Karpas-422 (cell line): ENCODE measurements at regions not wholly inside any gene's neighbourhood (a gene's known extent, or its start where the extent isn't known, plus 50 kb on each side); places are given as distances from the start of the nearest gene placed in this dataset.

Source experiments
- DNase-seq: peaks from one replicate; pipeline ENCODE4 v3.0.0-alpha.2; 2015
- H2AFZ ChIP-seq: fragments of 200-600 bp; sonication (generic); 2 replicates; pipeline ENCODE4 v1.6.1; 2014; ENCODE audit warnings: antibody characterized with exemption, low read length, mixed read lengths
- H3K27ac ChIP-seq: fragments of 200-600 bp; sonication (generic); 2 replicates; pipeline ENCODE4 v1.5.1; 2014; ENCODE audit warnings: mild to moderate bottlenecking, low read length, moderate library complexity
- H3K27me3 ChIP-seq: fragments of 200-600 bp; sonication (generic); 2 replicates; pipeline ENCODE4 v1.6.1; 2014; ENCODE audit warnings: low read length, mixed read lengths
- H3K36me3 ChIP-seq: fragments of 200-600 bp; sonication (generic); 2 replicates; pipeline ENCODE4 v1.6.1; 2014; ENCODE audit warnings: low read length, mixed read lengths; ENCODE audit not compliant: insufficient read depth
- H3K4me1 ChIP-seq: fragments of 200-600 bp; sonication (generic); 2 replicates; pipeline ENCODE4 v1.6.1; 2014; ENCODE audit warnings: mild to moderate bottlenecking, low read length, mixed read lengths
- H3K4me2 ChIP-seq: fragments of 200-600 bp; sonication (generic); 2 replicates; pipeline ENCODE4 v1.6.1; 2014; ENCODE audit warnings: low read length, low read depth, mild to moderate bottlenecking; ENCODE audit not compliant: poor library complexity, severe bottlenecking
- H3K4me3 ChIP-seq: fragments of 200-600 bp; sonication (generic); 2 replicates; pipeline ENCODE4 v1.5.1; 2014; ENCODE audit warnings: mild to moderate bottlenecking, antibody characterized with exemption, low read length, mixed read lengths
- H3K79me2 ChIP-seq: fragments of 200-600 bp; sonication (generic); 2 replicates; pipeline ENCODE4 v1.6.1; 2014; ENCODE audit warnings: mild to moderate bottlenecking, low read length, mixed read lengths
- H3K9ac ChIP-seq: fragments of 200-600 bp; sonication (generic); 2 replicates; pipeline ENCODE4 v1.6.0; 2014; ENCODE audit warnings: low read length
- H3K9me2 ChIP-seq: fragments of 200-600 bp; sonication (generic), shearing (Covaris generic); replicated peaks from 2 replicates; pipeline ENCODE4 v1.6.0; 2014; ENCODE audit warnings: mild to moderate bottlenecking, low read length, moderate library complexity; ENCODE audit not compliant: insufficient read depth
- H3K9me3 ChIP-seq: fragments of 300-700, 200-600 bp; sonication (generic); 2 replicates; pipeline ENCODE4 v1.6.1; 2014; ENCODE audit warnings: low read length, mixed read lengths
- H4K20me1 ChIP-seq: fragments of 200-600 bp; sonication (generic); 2 replicates; pipeline ENCODE4 v1.6.1; 2014; ENCODE audit warnings: mild to moderate bottlenecking, antibody characterized with exemption, low read length, low read depth; ENCODE audit not compliant: insufficient read depth

DNA sequence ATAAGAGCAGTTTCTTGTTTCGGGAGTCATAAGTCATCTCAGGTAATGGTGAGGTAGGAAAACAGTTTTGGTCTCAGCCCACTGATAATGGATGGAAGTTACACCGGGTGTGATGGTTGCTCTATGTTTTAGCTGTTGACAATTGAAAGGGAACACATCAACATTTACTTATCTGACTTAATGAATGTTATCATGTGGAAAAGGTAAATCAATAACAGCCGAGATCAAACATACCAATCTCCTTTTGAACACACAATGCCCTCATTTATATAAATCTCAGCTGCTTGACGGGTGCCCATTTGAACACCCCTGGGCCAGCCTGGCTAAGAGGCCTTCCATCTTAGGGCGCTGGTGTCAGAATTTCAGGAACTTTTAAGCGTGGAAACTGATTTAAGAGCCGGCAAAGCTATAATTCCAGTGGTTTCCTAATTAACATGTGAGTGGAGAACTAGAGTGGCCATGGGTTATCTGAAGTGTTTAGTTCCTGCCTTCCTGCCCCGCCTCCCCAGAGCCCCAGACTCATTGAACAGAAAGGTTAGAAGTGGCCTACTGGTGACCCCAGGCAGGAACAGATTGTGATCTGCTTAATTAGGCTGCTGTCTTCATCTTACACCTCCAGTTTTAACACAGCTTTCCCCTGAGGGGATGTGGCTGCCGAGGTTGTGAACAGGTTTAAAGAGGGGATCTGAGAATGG lies 572.7 kb downstream of the FGF9 start:
- Histone ChIP-seq H3K9me2 (no peaks in the 10 kb centered on the region), H3K4me3 (no peak overlapping the region), H4K20me1 (no peaks in the 10 kb centered on the region), H3K27me3 (no peaks in the 10 kb centered on the region), H3K9ac (no peak overlapping the region), H2AFZ (no peak overlapping the region), H3K9me3 (no peaks in the 10 kb centered on the region), H3K4me1 (no peaks in the 10 kb centered on the region), H3K27ac (no peak overlapping the region), H3K4me2 (no peak overlapping the region), H3K36me3 (no peaks in the 10 kb centered on the region), H3K79me2 (no peaks in the 10 kb centered on the region)
- DNase-seq: no peak

DNA sequence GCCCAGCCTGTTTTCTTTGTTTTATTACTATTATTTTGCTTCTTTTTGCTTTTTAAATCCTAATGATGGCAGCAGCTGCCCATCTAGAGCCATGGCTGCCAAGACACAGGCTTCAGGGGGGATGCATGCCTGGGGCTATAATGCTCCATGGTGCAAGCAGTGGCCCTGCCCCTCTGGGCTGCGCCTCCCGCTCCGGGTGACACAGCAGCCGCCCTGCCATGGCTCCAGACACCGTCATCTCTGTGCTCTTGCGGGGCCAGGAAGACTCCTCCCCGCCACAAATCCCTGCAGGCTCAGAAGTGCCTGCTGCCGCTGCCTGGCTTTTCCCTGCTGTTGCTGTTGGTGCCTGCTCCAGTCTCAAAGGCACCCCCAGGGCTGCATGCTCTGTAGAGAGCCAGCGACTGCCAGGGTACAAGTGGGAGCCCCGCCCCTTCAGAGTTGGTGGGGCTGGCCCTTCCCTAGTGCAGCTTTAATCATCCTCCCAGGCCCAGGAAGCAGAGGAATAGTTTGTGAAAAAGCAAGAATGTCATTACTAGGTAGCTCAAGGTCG lies 581.5 kb downstream of the FGF9 start:
- H3K9ac ChIP-seq: no peak overlapping the region
- H3K27ac ChIP-seq: no peak overlapping the region
- no peaks in the 10 kb centered on the region for H3K9me3 ChIP-seq
- no peaks in the 10 kb centered on the region for H3K27me3 ChIP-seq
- no peak overlapping the region for H3K4me3 ChIP-seq
- H3K4me1 ChIP-seq: no peaks in the 10 kb centered on the region
- no peaks in the 10 kb centered on the region for H3K9me2 ChIP-seq
- no peak overlapping the region for H3K4me2 ChIP-seq
- H2AFZ ChIP-seq: no peak overlapping the region
- no peaks in the 10 kb centered on the region for H3K36me3 ChIP-seq
- DNase-seq: no peak
- H3K79me2 ChIP-seq: no peaks in the 10 kb centered on the region
- H4K20me1 ChIP-seq: no peaks in the 10 kb centered on the region

DNA sequence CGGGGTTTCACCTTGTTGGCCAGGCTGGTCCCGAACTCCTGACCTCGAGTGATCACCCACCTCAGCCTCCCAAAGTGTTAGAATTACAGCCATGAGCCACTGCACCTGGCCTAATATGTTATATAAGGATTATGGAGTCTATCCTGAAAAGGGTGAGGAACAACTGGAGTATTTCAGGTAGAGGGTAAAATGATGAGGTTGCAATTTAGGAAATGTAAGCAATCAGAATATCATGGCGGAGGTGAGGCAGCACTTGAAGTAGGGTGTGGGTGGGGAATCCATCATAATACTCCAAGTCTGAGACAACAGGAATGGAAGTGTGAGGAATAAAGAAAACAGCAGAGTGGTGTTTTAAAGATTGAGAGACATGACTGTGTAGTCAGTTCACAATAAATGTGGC lies 582.2 kb downstream of the FGF9 start:
- Histone ChIP-seq H3K27me3 (no peaks in the 10 kb centered on the region), H3K79me2 (no peaks in the 10 kb centered on the region), H4K20me1 (no peaks in the 10 kb centered on the region), H3K4me1 (no peaks in the 10 kb centered on the region), H3K9me3 (no peaks in the 10 kb centered on the region), H3K4me2 (no peak overlapping the region), H3K4me3 (no peak overlapping the region), H3K36me3 (no peaks in the 10 kb centered on the region), H3K27ac (no peak overlapping the region), H3K9ac (no peak overlapping the region), H3K9me2 (no peaks in the 10 kb centered on the region), H2AFZ (no peak overlapping the region)
- no peak for DNase-seq

DNA sequence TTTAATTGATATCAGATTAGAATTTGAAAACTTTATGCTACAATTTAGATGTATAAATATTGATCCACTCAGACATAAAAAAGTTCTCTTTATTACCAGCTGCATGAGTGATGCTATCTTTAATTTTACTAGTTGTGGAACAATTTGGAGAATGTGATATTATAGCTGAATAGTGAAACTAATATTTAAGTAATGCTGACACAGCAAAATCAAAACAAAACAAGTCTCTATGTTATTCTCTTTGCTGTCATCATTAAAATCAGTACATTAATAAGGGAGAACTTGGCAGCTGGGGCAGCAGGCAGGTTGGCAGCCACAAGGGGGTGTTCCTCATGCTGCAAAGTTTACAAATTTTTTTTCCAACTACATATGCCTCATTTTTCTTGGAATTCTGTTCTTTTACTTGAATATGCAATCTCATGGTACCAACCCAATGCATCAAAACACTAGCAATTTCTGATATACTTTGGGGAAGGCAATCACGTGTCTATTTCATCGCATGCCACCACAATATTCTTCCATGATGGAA lies 585.3 kb downstream of the FGF9 start:
- no peaks in the 10 kb centered on the region for H3K36me3 ChIP-seq
- H4K20me1 ChIP-seq: no peaks in the 10 kb centered on the region
- DNase-seq: no peak

DNA sequence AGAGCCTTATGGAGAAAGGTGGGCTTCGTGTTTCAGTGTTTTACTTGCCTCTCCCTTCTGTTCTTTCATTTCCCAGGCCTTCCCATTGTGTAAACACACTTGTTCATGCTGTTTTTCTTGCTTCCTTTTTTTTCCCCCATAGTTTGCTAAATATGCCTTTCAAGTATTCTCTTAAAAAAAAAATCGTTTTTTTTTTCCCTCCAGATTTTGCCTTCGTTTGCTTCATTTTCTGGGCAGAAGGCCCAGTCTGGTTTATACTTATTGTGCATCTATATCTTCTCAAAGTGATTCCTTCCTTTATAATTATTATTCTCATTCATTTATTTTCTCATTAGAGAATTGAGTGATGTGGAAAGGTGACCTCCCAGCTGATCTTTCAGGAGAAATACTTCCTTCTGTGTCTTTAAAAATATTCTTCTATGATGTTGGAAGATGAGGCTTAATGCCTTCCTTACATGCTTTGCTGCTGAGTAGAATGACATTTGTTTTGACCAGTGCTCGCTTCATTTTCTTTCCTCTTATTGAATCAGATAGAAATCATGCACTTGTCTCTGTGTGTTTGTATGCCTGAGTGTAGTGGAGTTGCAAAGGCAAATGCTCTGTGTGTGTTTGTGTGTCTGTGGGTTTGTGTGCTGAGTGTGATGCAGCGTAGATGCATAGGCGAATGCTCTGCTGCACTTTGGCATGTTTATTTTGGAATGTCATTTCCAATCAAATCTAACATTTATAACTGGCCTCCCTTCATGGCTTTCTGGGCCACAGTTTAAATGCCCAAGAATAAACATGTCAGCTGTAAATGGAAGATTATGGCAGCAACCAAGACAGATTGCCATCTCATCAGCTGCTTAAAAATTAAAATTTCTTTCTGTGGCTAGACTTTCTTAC lies 591.4 kb downstream of the FGF9 start:
- Histone ChIP-seq H3K9ac (no peak overlapping the region), H3K79me2 (no peaks in the 10 kb centered on the region), H3K36me3 (no peaks in the 10 kb centered on the region), H2AFZ (no peak overlapping the region), H3K4me2 (no peak overlapping the region), H3K27ac (no peak overlapping the region), H3K4me1 (no peaks in the 10 kb centered on the region), H3K4me3 (no peak overlapping the region), H4K20me1 (no peaks in the 10 kb centered on the region), H3K9me3 (no peaks in the 10 kb centered on the region), H3K9me2 (no peaks in the 10 kb centered on the region), H3K27me3 (no peaks in the 10 kb centered on the region)
- DNase-seq: no peak

More for the DNA sequence above, 585.3 kb downstream of the FGF9 start:
- no peaks in the 10 kb centered on the region for H3K79me2 ChIP-seq
- no peak overlapping the region for H2AFZ ChIP-seq
- H3K27me3 ChIP-seq: no peaks in the 10 kb centered on the region
- H3K9ac ChIP-seq: no peak overlapping the region
- H3K27ac ChIP-seq: no peak overlapping the region
- H3K4me1 ChIP-seq: no peaks in the 10 kb centered on the region
- H3K4me2 ChIP-seq: no peak overlapping the region
- no peak overlapping the region for H3K4me3 ChIP-seq
- no peaks in the 10 kb centered on the region for H3K9me2 ChIP-seq
- H3K9me3 ChIP-seq: no peaks in the 10 kb centered on the region

DNA sequence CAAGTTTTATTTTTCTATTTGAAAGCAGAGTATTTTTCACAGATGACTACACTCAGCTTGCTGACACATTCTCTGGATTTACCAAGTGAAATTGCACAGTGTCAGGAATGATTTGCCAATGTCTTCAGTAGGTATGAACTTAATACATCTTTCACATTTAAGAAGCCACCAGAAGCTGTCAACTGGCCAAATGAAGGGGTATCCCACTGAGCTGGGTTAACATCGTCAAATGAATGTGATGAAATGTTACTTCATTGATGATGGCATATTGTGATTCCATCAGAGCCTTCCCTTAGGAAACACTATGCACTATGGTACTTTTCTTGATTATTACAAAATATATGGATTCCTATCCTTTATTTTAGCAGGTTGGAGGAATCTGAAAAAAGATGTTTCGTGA lies 592.3 kb downstream of the FGF9 start:
- H3K79me2 ChIP-seq: no peaks in the 10 kb centered on the region

DNA sequence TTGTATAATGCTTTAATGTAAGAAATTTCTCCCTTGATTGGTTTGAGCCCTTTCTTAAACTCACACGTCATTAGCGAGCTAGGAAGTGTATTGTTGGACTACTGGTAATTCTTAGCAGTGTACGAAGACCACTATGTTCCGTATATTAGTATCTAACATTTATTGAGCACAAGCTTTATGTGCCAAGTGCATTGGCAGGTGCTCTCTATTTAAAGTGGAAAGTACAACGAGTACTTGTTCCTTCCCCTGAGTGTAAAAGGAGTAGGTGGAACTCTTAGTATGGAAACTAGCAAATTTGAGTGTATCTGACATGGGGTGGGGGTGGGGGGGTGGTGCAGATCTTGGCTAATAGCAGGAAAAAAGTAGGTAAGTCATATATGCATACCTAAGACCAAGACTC lies 594.7 kb downstream of the FGF9 start:
- Histone ChIP-seq H3K36me3 (no peaks in the 10 kb centered on the region), H3K9me2 (no peaks in the 10 kb centered on the region), H3K4me1 (no peaks in the 10 kb centered on the region), H3K27me3 (no peaks in the 10 kb centered on the region), H3K9me3 (no peaks in the 10 kb centered on the region), H4K20me1 (no peaks in the 10 kb centered on the region), H3K27ac (no peak overlapping the region), H3K79me2 (no peaks in the 10 kb centered on the region), H3K4me2 (no peak overlapping the region), H2AFZ (no peak overlapping the region), H3K4me3 (no peak overlapping the region), H3K9ac (no peak overlapping the region)
- DNase-seq: no peak

More for the DNA sequence above, 592.3 kb downstream of the FGF9 start:
- Histone ChIP-seq H3K4me1 (no peaks in the 10 kb centered on the region), H3K4me3 (no peak overlapping the region), H3K9me2 (no peaks in the 10 kb centered on the region), H3K36me3 (no peaks in the 10 kb centered on the region), H3K27me3 (no peaks in the 10 kb centered on the region), H3K27ac (no peak overlapping the region), H3K9ac (no peak overlapping the region), H4K20me1 (no peaks in the 10 kb centered on the region), H3K4me2 (no peak overlapping the region), H2AFZ (no peak overlapping the region), H3K9me3 (no peaks in the 10 kb centered on the region)
- DNase-seq: no peak

DNA sequence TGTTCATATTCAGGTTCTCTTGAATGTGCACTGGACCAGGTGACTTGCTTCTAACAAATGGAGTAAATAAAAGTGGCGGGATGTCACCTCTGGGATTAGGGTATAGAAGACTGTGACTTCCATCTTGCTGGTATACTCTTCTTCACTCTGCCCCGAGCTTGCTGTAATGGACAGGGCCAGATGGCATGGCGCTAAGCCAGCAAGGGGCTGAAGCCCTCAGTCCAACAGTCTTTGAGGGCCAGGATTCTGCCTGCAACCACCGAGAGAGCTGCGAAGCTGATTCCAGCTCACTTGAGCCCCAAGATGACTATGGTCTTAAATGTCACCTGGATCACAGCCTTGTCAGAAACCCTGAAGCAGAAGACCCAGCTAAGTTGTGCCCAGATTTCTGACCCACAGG lies 600.0 kb downstream of the FGF9 start:
- DNase-seq: no peak
- H3K4me2 ChIP-seq: no peak overlapping the region
- H3K27me3 ChIP-seq: no peaks in the 10 kb centered on the region
- no peaks in the 10 kb centered on the region for H3K79me2 ChIP-seq
- no peaks in the 10 kb centered on the region for H3K4me1 ChIP-seq
- no peaks in the 10 kb centered on the region for H3K9me2 ChIP-seq
- H4K20me1 ChIP-seq: no peaks in the 10 kb centered on the region
- H3K27ac ChIP-seq: no peak overlapping the region
- H2AFZ ChIP-seq: no peak overlapping the region
- H3K9me3 ChIP-seq: no peaks in the 10 kb centered on the region
- no peaks in the 10 kb centered on the region for H3K36me3 ChIP-seq
- H3K9ac ChIP-seq: no peak overlapping the region
- H3K4me3 ChIP-seq: no peak overlapping the region
